A673 (cell line): ENCODE measurements at regions not wholly inside any gene's neighbourhood (a gene's known extent, or its start where the extent isn't known, plus 50 kb on each side); places are given as distances from the start of the nearest gene placed in this dataset.

ENCODE experiments used
- CTCF ChIP-seq: fragments of 300-800, 200-600 bp; sonication (generic); conservative IDR thresholded peaks from 2 replicates; pipeline ENCODE4 v1.5.1; 2017; ENCODE audit warnings: low read depth, mild to moderate bottlenecking, antibody characterized with exemption, low read length, moderate library complexity, mixed read lengths
- EZH2 ChIP-seq: fragments of 200-600 bp; sonication (generic); IDR thresholded peaks from 2 replicates; pipeline ENCODE4 v1.6.1; 2017; ENCODE audit warnings: borderline replicate concordance, low read depth, mild to moderate bottlenecking, mixed read lengths, antibody characterized with exemption, low read length; ENCODE audit not compliant: poor library complexity, severe bottlenecking

GRCh38 chr6:154908723-154909122, 86.4 kb upstream of the TIAM2 start:
- TF ChIP-seq CTCF (no peak), EZH2 (no peak)
